Thyroid gland (tissue), 4 donors: ENCODE measurements at regions not wholly inside any gene's neighbourhood (a gene's known extent, or its start where the extent isn't known, plus 50 kb on each side); places are given as distances from the start of the nearest gene placed in this dataset.

Experiments used
- POLR2A ChIP-seq, 2 donors: fragments of 450-650 bp; IDR thresholded peaks; one replicate each; pipeline ENCODE4 v1.6.1; 2017; ENCODE audit warnings: antibody characterized with exemption in 2 of 2, mild to moderate bottlenecking in 2 of 2, moderate library complexity in 1 of 2
- TF ChIP-seq, protein P1 (sequence below), 6 experiments: fragments of 200-600 bp in 3 of 6; fragments of 450-650 bp in 3 of 6; sonication (generic) in 3 of 6; IDR thresholded peaks; one replicate each; pipeline ENCODE4 v1.5.1; 2016 to 2019; ENCODE audit warnings: antibody characterized with exemption in 6 of 6, mild to moderate bottlenecking in 2 of 6, inconsistent platforms in 1 of 6, moderate library complexity in 1 of 6

GRCh38 chr4:187236209-187236890, 512.7 kb upstream of the FAT1 start:
- TF ChIP-seq, protein P1, sequence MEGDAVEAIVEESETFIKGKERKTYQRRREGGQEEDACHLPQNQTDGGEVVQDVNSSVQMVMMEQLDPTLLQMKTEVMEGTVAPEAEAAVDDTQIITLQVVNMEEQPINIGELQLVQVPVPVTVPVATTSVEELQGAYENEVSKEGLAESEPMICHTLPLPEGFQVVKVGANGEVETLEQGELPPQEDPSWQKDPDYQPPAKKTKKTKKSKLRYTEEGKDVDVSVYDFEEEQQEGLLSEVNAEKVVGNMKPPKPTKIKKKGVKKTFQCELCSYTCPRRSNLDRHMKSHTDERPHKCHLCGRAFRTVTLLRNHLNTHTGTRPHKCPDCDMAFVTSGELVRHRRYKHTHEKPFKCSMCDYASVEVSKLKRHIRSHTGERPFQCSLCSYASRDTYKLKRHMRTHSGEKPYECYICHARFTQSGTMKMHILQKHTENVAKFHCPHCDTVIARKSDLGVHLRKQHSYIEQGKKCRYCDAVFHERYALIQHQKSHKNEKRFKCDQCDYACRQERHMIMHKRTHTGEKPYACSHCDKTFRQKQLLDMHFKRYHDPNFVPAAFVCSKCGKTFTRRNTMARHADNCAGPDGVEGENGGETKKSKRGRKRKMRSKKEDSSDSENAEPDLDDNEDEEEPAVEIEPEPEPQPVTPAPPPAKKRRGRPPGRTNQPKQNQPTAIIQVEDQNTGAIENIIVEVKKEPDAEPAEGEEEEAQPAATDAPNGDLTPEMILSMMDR (IDR thresholded peaks at IDR 0.05), result no peak
- no peak for TF ChIP-seq POLR2A (IDR thresholded peaks at IDR 0.05)
